Right lobe of liver (tissue), 4 donors: ENCODE measurements at regions not wholly inside any gene's neighbourhood (a gene's known extent, or its start where the extent isn't known, plus 50 kb on each side); places are given as distances from the start of the nearest gene placed in this dataset.

Experiments
- CTCF ChIP-seq, 4 donors: fragments of 200-600 bp in 3 of 4; fragments of 450-650 bp in 1 of 4; IDR thresholded peaks; one replicate each; pipeline versions ENCODE4 v1.5.1 to v1.8.0; 2016 to 2022; ENCODE audit warnings: antibody characterized with exemption in 4 of 4, mild to moderate bottlenecking in 2 of 4
- POLR2A ChIP-seq: fragments of 450-650 bp; IDR thresholded peaks from one replicate; pipeline ENCODE4 v1.6.1; 2017; ENCODE audit warnings: antibody characterized with exemption, mild to moderate bottlenecking
- donor health status: DM: no; HTN: no; CAD: no.
- donor health status: DM: no; HTN: no; CAD: no.
- donor health status: DM: no; HTN: yes; CAD: no.

- TF ChIP-seq CTCF (IDR thresholded peaks at IDR 0.05) (no peak), POLR2A (no peak)
Observed at GRCh38 chr10:101290881-101291280, 61.6 kb upstream of the LBX1 start.
